ENCODE measurements at regions not wholly inside any gene's neighbourhood (a gene's known extent, or its start where the extent isn't known, plus 50 kb on each side); places are given as distances from the start of the nearest gene placed in this dataset.
"Not testable (repeated sequence)": the region's sequence is repeated elsewhere in the genome, so short reads cannot be mapped to it uniquely, and the experiment has no call there.

GRCh38 chr2:147456779-147457178 is 388.1 kb upstream of the ACVR2A start:
- no peak for DNase-seq

- no peak for DNase-seq
Observed at GRCh38 chr2:147451902-147452515, 392.8 kb upstream of the ACVR2A start.

GRCh38 chr2:147450661-147451510 is 393.9 kb upstream of the ACVR2A start:
- no peak for DNase-seq

GRCh38 chr2:147449323-147449991 is 395.4 kb upstream of the ACVR2A start:
- peak; percentile 65 for DNase-seq

GRCh38 chr2:147442816-147443215 is 402.0 kb upstream of the ACVR2A start:
- no peak for DNase-seq

GRCh38 chr2:147441182-147441581 is 403.6 kb upstream of the ACVR2A start:
- no peak for DNase-seq

GRCh38 chr2:147440734-147441133 is 404.1 kb upstream of the ACVR2A start:
- DNase-seq = no peak

- no peak for DNase-seq
Observed at GRCh38 chr2:147439986-147440385, 404.8 kb upstream of the ACVR2A start.

- DNase-seq = no peak
Observed at GRCh38 chr2:147438882-147439281, 405.9 kb upstream of the ACVR2A start.

- DNase-seq = no peak
Observed at GRCh38 chr2:147433822-147434221, 411.0 kb upstream of the ACVR2A start.

- no peak for DNase-seq
Observed at GRCh38 chr2:147430408-147430807, 414.4 kb upstream of the ACVR2A start.

GRCh38 chr2:147428120-147428747 is 416.6 kb upstream of the ACVR2A start:
- no peak for DNase-seq

- no peak for DNase-seq
Observed at GRCh38 chr2:147425437-147426029, 419.3 kb upstream of the ACVR2A start.

- DNase-seq = no peak
Observed at GRCh38 chr2:147424766-147425165, 420.1 kb upstream of the ACVR2A start.

GRCh38 chr2:147420947-147421675 is 423.7 kb upstream of the ACVR2A start:
- DNase-seq = no peak

GRCh38 chr2:147420517-147420916 is 424.3 kb upstream of the ACVR2A start:
- no peak for DNase-seq

GRCh38 chr2:147416099-147416498 is 428.7 kb upstream of the ACVR2A start:
- no peak for DNase-seq

- DNase-seq = not testable (repeated sequence)
Observed at GRCh38 chr2:147414656-147415055, 430.2 kb upstream of the ACVR2A start.

GRCh38 chr2:147408357-147408756 is 436.5 kb upstream of the ACVR2A start:
- DNase-seq = no peak

GRCh38 chr2:147405651-147406050 is 439.2 kb upstream of the ACVR2A start:
- DNase-seq = no peak

GRCh38 chr2:147398996-147399395 is 445.8 kb upstream of the ACVR2A start:
- DNase-seq = no peak

GRCh38 chr2:147398301-147398700 is 446.5 kb upstream of the ACVR2A start:
- no peak for DNase-seq

All from CD4-positive, alpha-beta T cell treated with Interleukin-10 for 1 hour (primary cell).